Stimulated activated CD4-positive, alpha-beta T cell treated with anti-CD3 and anti-CD28 coated beads, TNF-alpha, amount 100 ng/mL, for 48 hours (primary cell): ENCODE measurements at regions not wholly inside any gene's neighbourhood (a gene's known extent, or its start where the extent isn't known, plus 50 kb on each side); places are given as distances from the start of the nearest gene placed in this dataset.

ENCODE experiments used
- DNase-seq, 3 donors: peaks; one replicate each; pipeline ENCODE4 v3.0.0-alpha.2; 2020; ENCODE audit warnings: low read depth in 3 of 3

GRCh38 chr19:28936001-28936400 is 276.9 kb downstream of the UQCRFS1 start:
- no peak for DNase-seq

- no peak for DNase-seq
Observed at GRCh38 chr19:28934631-28935030, 278.3 kb downstream of the UQCRFS1 start.

- no peak for DNase-seq
Observed at GRCh38 chr19:28933039-28933438, 279.9 kb downstream of the UQCRFS1 start.

GRCh38 chr19:28932446-28932845 is 280.5 kb downstream of the UQCRFS1 start:
- DNase-seq: no peak

- DNase-seq: no peak
Observed at GRCh38 chr19:28929006-28929405, 283.9 kb downstream of the UQCRFS1 start.

- DNase-seq: no peak
Observed at GRCh38 chr19:28927456-28927855, 285.5 kb downstream of the UQCRFS1 start.

- DNase-seq: no peak
Observed at GRCh38 chr19:28920269-28921066, 292.5 kb downstream of the UQCRFS1 start.

- no peak for DNase-seq
Observed at GRCh38 chr19:28917621-28918020, 295.3 kb downstream of the UQCRFS1 start.

- no peak for DNase-seq
Observed at GRCh38 chr19:28915737-28916460, 297.1 kb downstream of the UQCRFS1 start.

- no peak for DNase-seq
Observed at GRCh38 chr19:28915202-28915601, 297.7 kb downstream of the UQCRFS1 start.

GRCh38 chr19:28914173-28914572 is 298.8 kb downstream of the UQCRFS1 start:
- DNase-seq: no peak

- DNase-seq: no peak
Observed at GRCh38 chr19:28913626-28914025, 299.3 kb downstream of the UQCRFS1 start.

GRCh38 chr19:28908941-28909340 is 304.0 kb downstream of the UQCRFS1 start:
- DNase-seq: no peak

GRCh38 chr19:28907534-28907933 is 305.4 kb downstream of the UQCRFS1 start:
- no peak for DNase-seq

- DNase-seq: no peak
Observed at GRCh38 chr19:28905996-28906395, 307.0 kb downstream of the UQCRFS1 start.

GRCh38 chr19:28899703-28900102 is 313.2 kb downstream of the UQCRFS1 start:
- no peak for DNase-seq

GRCh38 chr19:28898249-28898648 is 314.7 kb downstream of the UQCRFS1 start:
- no peak for DNase-seq

- DNase-seq: no peak
Observed at GRCh38 chr19:28889941-28890670, 322.8 kb downstream of the UQCRFS1 start.

GRCh38 chr19:28887920-28888618 is 324.9 kb downstream of the UQCRFS1 start:
- DNase-seq: no peak

- no peak for DNase-seq
Observed at GRCh38 chr19:28886708-28887107, 326.2 kb downstream of the UQCRFS1 start.

GRCh38 chr19:28885965-28886364 is 327.0 kb downstream of the UQCRFS1 start:
- no peak for DNase-seq
